GM10266 (cell line): ENCODE measurements at regions not wholly inside any gene's neighbourhood (a gene's known extent, or its start where the extent isn't known, plus 50 kb on each side); places are given as distances from the start of the nearest gene placed in this dataset.

Experiments
- DNase-seq: peaks from one replicate; pipeline ENCODE4 v3.0.0; 2012; ENCODE audit errors: extremely low spot score
- CTCF ChIP-seq: IDR thresholded peaks from 2 replicates; pipeline ENCODE4 v1.5.1; 2012; ENCODE audit warnings: mild to moderate bottlenecking, low read depth; ENCODE audit not compliant: control insufficient read depth, insufficient read depth; ENCODE audit errors: missing control alignments

- no peak for TF ChIP-seq CTCF
- DNase-seq, result no peak
Observed at GRCh38 chr2:161045726-161046125, 114.5 kb upstream of the TANK start.

GRCh38 chr2:161046876-161047275 lies 113.4 kb upstream of the TANK start:
- DNase-seq, result no peak
- no peak for TF ChIP-seq CTCF

- DNase-seq, result no peak
- TF ChIP-seq CTCF, result no peak
Observed at GRCh38 chr2:161048317-161048716, 111.9 kb upstream of the TANK start.

GRCh38 chr2:161049559-161049958 lies 110.7 kb upstream of the TANK start:
- no peak for DNase-seq
- no peak for TF ChIP-seq CTCF

- TF ChIP-seq CTCF, result no peak
- no peak for DNase-seq
Observed at GRCh38 chr2:161052214-161052613, 108.0 kb upstream of the TANK start.

- TF ChIP-seq CTCF, result no peak
- DNase-seq, result no peak
Observed at GRCh38 chr2:161055289-161055688, 104.9 kb upstream of the TANK start.

- DNase-seq, result no peak
- TF ChIP-seq CTCF, result no peak
Observed at GRCh38 chr2:161059388-161059787, 100.8 kb upstream of the TANK start.
